ENCODE measurements at regions not wholly inside any gene's neighbourhood (a gene's known extent, or its start where the extent isn't known, plus 50 kb on each side); places are given as distances from the start of the nearest gene placed in this dataset.

DNA sequence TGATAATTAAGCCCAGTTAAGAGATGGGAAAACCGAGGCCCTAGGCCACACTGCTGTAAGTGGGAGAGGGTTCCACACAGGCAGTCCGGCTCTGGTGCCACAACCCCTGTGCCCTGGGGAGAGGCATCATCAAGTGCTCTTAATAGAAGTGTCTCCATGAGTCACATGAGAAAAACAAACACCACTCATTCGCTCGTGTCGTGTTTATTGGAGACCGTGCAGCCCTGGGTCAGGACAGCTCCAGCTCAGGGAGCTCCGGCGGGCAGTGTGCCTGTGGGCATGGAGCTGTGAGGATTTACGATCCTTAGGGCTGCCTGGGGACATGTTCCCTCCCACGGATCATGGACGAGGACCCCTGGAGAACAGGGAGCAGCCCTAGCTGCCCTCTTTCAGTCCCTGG is 658.5 kb downstream of the AJAP1 start:
- DNase-seq = no peak

DNA sequence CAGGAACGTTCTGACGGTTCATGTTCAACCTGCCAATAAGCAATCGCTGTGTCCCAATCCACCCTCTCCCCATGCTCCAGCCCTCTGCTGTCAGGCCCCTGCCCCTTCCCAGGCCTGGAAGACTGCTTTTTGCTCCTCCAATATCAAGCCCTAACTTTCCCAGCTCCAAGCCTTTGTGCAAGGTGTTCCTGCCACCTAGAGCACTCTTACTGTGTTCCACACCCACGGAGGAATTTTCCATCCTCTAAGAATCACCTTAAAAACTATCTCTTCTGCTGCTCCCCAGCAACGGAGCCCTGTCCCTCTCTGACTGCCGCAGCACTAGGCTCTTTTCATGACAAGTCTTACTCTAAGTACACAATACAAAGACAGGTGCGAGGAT is 657.9 kb downstream of the AJAP1 start:
- no peak for DNase-seq

DNA sequence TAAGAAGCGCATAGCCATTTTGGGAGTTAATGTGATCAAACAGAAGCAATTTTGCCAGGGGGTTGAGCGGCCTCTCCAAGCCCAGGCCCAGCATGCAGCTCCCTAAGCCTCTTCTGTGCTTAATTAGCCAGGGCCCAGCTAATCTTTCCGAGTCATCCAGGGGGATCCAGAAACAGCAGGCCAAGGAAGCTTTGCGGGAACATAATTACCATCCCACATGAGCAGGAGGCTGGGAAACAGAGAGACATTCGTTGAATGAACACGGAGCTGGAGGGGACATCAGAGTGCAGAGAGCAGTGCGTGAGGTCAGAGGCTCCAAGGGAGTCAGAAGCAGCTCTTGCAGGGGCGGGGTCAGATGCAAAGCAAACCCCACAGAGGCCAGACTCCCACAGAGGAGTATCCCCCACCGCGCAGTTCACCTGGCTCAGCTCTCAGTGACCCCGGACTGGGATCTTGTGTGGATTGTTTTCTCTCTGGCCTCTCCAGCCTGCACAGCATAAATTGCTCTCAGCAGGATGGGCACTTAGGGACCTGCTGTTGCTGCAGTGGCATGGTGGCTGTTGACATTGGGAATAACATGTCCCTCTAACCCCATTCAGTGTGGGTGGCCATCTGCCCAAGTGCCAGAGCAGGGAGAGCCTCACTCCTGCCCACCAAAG is 657.4 kb downstream of the AJAP1 start:
- no peak for DNase-seq

DNA sequence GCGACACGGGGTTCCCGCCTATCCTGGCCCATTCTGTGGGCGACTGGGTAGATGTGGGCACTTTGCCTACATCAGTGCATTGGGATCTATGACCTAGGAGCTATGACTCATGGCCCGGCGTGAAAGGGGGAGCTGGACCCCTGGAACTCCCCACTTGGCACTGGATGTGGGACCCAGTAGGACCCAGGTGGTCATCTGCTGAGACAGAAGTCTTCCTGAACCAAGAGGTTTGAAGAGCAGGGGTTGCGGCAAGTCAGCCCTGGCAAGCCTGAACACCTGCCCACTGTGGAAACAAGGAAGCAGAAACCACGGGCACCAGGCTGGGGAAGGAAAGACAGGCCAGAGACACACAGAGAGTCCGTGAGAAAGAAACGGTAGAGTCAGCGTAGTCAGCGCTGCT is 656.7 kb downstream of the AJAP1 start:
- no peak for DNase-seq

DNA sequence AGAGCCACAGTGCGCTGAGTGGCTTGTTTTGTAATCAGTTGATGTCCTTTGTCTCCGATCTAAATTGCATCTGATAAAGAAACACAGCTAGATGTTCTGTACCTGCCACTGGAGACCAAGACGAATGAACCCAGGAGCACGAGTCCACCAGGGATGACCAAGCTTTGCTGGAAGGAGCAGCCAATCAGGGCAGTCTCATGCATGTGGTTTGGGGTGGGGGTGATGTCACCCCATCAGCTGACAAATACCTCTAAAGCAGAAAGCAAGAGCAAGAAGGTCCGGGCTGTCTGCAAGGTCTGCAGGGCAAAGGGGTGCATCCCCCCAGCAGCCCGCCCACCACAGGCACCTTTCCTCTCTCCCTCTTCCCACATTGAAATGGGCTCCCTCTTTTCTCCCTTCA is 653.8 kb downstream of the AJAP1 start:
- DNase-seq = no peak

DNA sequence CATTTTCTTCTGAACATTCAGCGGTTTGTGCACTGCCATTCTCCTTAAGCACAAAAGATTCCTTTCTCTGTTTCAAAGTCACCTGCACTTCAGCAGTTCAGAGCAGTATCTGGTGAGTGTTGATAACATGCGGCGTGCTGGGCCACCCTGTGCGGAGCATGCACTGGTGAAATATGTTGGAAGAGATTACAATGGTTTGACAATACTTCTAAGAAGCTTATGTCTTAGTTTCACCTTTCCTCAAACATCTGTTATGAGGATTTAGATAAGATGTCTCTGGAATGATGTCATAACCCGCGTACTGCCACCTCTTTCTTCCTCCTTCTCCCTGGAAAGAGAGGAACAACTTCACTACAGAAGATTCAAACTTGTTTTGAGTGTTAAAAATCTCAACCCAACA is 650.3 kb downstream of the AJAP1 start:
- DNase-seq = no peak

DNA sequence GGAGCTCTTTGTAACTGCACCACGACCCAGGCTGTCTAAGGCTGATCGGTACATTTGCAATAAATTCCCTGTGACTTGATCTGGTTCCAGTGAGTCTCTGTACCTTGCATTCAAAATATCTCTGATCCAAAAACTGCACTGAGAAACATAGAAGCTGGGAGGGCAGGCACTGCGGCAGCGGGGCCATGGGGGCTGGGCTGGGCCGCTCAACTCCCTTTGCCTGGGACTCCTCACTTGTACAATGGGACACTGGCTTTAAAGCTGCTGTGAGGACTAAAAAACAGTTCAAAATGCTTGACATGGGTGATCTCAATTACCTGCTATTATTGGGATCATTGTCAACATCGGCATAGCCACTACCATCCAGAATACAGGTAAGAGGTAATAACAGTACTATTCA is 644.0 kb downstream of the AJAP1 start:
- DNase-seq = no peak

DNA sequence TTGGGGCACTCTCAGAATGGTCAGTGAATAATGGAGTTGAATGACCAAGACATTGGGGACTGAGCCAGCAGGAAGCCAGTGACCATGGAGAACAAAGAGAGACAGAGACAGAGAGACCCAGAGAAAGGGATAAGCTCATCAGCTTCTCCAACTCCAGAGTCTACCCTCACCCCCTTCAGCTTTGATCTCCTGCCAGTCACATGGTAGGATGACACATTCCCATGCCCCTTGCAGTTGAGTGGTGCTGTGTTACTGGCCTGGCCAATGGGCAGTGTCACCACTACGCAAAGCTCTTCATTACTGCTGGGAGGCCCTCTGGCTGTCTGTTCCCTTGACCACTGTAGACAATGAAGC is 643.5 kb downstream of the AJAP1 start:
- no peak for DNase-seq

DNA sequence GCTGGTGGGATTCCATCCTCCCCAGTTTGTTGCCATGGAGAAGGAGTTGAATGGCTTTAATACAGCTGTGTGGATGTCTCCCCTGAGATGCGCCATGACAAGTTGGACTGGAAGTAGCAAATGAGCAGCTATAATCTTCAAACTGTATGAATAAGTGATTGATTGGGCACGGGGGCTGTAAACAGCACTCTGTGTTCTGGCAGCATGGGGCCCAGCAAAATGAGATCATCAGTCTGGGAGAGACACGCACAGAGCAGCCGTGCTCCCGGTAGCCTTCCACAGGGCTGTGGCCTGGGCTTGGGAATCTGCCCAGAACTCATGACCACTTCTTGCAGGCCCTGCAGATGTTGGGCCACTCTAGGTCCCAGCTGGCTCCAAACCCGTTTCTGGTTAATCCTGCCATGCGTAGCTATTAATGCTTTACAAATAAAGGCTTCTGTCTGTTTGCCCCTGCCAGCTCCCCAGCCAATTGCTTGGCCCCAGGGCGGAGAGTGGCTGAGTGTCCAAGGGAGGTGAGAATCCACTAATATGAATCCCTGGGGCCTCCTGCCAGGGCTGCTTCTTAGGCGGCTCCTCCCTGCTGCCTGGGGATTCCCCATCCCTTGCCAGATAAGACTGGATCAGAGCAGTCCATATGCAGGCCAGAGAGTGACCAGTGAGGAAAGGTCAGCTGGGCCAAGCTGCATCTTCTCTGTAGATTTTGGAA is 642.9 kb downstream of the AJAP1 start:
- DNase-seq = no peak

DNA sequence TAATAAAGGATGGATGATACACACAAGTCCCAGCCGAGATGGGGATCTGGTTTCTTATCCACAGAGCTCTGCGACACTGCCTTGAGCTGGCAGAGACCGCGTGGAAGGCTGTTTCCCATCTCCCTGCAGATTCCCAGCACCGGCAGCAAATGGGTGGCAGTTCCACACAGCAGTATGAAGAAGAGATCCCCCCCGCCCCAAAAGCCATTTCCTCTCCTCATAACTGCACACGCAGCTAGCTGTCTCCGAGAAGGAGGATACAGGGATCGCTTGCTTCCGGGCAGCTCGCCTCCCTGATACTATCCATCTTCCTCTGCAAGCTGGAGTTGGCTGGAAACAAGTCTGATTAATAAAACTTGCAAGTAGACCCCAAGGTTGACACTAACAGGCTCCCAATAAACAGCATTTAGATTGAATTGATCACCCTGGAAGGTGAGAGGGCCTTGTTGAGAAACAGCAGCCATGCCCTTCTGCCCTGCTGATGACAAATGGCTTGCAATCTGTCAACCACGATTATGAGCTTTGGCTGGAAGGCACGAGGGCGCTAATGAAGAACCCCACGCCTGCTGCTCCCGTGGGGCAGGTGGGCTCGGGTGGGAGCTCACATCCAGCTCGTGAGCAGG is 642.3 kb downstream of the AJAP1 start:
- no peak for DNase-seq

DNA sequence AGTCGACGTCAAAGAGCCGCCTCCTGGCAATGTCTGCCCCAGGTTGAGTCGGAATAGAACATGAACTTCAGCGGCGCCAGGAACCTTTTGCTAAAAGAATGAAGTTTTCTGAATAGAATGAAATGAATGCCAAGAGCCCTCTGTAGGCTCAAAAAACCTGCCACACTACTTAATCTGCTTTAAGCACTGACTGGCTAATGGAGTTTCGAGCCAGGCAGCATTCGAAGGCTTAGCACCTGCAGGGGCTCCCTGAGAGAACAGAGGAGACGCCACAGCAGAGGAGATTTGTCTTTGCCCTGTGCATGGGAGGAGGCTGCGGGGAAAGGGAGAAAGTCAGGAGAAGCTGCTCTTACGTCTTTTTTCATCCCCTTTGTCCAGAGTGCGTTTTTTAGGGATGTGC is 641.7 kb downstream of the AJAP1 start:
- DNase-seq = no peak

DNA sequence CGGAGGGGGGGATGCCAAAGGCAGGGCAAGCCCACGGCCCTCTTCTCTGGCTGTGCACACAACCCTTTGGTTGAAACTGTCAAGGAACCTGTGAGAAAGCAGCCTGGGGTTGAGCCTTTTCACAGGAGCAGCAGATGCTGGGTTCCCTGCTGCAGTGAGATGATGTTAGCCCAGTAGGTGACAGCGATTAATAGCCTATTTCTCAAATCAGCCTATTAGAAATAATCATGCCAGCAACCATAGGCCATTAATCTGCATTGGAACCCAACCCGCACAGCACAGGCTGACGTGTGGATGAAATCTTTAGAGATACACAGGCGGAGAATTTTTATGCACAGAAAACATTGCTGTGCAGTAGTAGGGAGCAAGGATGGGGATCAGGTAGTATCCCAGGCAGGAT is 637.5 kb downstream of the AJAP1 start:
- no peak for DNase-seq

DNA sequence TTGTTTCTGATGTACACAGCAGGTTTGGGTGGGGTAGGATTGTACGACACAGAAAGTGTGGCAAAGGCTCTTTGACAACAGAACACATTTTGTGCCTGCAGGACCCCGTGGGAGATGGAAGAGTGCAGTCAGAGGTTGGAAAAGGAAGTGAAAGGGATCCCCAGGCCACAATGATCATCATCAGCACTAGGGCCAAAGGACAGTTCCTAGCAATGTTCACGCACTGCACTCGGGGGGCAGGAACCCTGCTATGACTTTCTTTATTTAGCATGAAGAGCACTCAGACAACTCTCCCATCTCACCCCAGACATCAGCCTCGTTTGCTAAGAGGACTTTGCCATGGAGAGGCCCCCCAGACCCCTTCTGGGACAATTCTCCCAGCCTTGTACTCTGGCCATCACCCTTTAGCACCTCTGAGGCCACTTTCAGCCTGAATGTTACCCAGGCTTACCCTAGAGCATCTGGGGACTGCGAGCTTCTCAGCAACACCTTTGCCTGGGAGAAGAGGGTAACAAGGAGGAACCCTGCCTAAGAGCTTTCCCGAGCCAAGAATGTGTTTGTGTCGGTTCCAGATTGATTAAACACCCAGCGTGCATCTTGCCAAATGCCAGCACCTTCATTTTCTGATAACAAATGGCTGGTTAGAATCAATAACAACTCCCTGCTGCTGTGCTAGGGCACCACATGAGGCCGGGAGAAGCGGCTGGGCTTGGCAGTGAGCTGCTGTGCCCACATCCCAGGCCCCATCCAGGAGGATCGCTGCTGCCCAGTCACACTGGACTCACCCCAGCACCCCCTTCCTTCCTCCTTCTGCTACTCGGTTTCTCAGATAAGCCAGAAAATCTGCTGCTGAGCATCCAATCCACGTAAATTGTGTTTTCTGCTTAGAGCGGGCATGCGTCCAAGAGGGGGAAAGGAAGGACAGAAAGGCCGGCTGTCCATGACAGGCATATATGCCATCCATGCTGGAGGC is 633.1 kb downstream of the AJAP1 start:
- DNase-seq = no peak

DNA sequence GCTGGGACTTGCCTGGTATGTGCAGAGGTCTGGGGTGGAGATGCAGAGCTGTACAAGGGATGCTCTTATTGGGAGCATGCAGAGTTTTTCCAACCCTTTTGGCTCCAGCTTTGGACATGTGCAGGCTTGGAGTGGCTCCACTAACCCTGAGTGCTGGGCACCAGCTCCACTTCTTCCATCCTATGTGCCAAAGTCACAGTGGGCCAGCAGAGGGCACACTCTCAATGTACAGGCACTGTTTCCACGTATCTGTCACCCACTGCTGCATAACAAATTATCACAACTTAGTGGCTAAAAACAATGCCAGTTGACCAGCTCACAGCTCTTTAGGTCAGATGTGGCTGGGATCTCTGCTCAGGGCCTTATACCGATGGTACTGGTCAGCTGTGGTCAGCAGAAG is 631.8 kb downstream of the AJAP1 start:
- DNase-seq = no peak

DNA sequence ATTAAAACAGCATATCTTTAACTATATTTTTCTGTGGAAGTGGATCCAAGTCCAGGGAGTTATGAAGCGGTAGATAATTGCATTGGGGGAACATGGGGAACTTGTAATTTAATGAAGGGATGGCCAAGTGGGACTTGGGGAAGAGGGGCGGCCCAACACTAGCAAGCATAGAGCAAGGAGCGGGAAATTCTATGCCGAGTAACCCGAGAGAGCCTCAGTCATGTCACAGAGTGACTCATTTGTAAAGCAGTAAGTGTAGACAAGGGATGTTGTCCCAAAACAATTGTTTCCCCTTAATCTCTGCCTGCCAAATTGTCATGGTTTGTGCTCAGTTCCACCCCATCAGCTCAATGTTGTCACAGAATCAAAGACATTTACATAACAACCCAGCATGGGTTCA is 620.1 kb downstream of the AJAP1 start:
- no peak for DNase-seq

DNA sequence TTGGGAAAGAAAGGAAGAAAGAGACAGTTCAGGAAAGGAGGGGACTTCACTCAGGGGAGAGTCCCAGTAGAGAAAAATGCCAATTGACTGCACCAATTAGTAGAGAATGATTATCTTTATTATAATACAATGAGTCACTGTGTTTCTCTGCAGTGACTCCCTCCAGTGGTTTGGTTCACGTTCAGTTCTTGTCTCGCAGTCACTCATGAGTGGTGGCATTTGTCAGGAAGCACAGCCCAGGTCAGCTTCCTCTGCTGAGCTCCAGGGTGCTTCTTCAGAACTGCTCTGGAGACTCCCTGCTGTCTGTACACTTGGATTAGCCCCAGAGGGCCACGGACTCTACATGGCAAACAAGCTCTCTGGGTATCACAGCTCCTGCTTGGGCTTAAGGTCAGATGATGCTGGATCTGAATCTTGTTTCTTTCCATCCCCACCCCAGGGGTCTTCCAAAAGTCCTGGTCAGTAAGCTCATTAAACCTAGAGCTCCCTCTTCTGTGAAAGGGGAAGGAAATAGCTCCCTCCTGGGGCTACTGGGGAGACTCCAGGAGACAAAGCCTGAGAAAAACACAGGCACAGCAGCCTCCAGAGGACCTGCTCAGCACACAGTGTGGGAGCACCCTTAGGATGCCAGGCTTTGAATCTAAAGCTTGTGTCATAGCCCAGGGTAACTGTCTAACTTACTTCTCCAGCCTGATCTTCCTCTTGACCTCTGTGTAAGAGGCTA is 619.0 kb downstream of the AJAP1 start:
- DNase-seq = no peak

DNA sequence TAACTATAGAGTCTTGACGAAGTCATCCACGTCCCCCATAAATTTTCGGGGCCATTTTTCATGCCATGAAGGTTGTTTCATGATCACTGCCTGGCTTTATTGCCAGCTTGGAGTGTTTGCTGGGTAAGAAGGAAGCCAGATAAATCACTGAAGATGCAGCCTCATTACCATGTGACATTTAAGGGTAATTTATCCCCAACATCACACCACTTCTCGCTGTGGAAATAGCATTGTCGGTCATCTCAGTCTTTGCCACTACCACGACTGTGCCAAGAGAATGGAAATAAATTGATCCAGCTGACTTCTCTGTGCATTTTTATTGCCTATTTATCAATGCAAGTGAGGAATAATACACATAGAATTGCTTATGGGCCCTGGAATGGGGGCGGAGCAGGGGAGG is 617.9 kb downstream of the AJAP1 start:
- no peak for DNase-seq

DNA sequence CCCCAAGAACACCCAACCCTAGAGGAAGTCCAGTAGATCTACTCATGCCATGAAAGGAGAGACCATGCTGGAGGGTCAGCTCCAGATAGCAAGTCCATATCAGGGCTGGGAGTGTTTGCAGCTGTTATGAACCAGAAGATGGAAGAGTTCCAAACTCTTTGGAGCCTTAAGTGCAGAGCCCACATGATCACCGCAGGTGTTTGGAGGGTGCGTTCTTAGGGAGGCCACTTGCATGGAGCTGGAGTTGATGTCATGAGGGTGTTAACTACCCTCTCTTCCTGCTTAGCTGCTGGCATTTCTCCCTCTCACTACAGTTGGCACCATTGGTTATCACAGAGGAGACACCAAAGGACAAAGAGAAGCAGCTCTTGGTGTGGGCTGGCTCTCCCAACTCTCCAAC is 616.9 kb downstream of the AJAP1 start:
- DNase-seq = no peak

DNA sequence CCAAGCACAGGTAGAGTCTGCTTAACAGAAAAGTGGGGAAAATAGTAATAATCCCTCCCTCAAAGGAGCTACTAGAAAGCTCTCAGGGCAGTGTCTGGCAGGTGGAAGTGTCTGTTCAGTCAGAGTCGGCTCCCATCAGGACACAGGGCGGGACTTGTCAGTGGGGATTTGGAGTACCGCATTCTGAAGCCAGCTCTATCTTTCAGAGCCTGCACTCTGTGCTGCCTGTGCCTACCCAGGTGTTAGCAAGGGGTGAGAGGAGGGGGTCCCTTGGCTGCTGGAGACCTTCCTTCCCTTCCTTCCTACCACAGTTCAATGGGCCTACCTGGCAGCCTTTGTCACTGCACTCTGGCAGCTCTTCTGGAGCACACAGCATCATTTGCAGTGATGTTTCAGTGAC is 615.5 kb downstream of the AJAP1 start:
- DNase-seq = no peak

DNA sequence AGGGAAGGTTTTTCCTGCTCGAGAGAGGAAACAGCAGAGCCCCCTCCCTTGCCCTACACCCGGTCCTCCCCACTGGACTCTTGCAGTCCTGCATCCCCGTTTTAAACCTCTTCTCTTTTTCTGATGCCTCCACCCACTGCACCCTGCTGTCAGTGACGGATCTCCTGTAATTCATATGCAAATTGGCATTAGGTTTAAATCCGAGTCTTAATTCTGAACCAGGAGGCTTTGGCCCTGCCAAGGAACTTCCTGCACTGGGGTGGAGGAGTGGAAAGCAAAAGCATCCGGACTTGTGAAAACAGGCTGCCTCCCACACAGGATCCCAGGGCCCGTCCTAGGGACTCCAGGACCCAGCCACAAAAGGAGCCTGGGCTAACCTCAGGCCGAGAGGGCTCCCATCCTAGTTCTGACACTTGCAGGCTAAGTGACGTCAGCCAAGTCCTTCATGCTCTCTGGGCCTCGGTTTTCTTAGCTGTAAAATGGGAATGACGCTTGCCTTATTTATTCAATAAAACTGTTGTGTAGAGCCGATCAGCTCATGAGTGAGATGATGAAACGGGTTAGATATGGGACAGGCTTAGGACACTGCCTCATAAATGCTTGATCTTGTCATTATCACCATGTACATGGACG is 613.3 kb downstream of the AJAP1 start:
- DNase-seq = no peak

DNA sequence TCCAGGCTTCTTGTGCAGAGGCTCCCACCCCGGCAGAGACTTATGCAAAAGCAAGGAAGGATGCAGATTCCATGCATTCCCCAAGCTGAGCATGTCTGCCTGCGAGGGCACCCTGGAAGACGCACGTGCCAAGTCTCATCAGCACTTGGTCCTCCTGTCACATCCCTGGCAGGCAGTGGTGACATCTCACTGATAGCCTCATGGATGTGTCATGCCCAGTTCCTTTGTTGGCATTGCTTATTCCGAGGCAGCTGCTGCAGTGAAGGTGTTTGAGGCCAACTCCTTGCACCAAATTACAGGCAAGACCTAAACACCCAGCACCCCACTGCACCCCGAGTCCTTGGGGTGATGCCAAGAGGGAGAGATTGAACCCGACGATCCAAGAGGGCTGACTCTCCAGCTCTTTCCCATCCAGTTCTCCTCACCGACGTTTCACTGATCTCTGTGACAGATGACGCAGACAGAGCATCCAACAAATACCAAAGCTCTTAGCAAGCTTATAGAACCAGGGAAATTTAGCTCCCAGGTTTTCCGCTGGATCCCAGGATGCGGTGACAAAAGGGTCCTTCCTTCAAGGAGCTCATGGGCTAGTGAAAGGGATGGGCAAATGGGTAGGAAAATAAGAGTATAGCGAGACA is 611.1 kb downstream of the AJAP1 start:
- no peak for DNase-seq

DNA sequence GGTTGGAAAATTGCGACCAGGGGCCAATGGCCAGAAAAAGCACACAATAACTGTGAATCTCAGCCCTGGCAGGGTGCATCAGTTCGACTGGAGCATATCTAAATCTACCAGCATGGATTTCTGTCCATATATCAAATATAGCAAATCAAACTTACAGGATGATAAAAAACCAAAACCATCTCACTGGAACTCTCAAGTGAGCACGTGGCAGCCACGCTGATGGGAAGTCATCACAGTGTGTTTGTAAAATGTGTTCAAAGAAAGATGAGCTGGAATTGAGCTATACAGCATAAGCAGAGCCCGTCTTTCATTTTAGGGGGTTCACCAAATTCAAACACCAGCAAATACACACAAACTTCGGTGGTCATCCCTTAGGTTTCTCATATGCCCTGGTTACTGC is 610.1 kb downstream of the AJAP1 start:
- no peak for DNase-seq

Data from GF-D8 (cell line).